ENCODE measurements at regions not wholly inside any gene's neighbourhood (a gene's known extent, or its start where the extent isn't known, plus 50 kb on each side); places are given as distances from the start of the nearest gene placed in this dataset.

- no peak for TF ChIP-seq CHD7 (IDR thresholded peaks at IDR 0.05; ENCODE audit: low read depth, low read length)
- no peak for TF ChIP-seq ZEB2 (IDR thresholded peaks at IDR 0.05)
- TF ChIP-seq THRAP3 (IDR thresholded peaks at IDR 0.05; ENCODE audit: borderline replicate concordance), result no peak
- TF ChIP-seq ADNP (tag; IDR thresholded peaks at IDR 0.05), result no peak
- no peak for TF ChIP-seq ZNF639 (CRISPR knock-in tag; conservative IDR thresholded peaks at IDR 0.05 in 1 of 2, IDR thresholded peaks at IDR 0.05 in 1 of 2)
- no peak for TF ChIP-seq TAF15 (IDR thresholded peaks at IDR 0.05; ENCODE audit: low read depth, low read length)
- TF ChIP-seq KDM2B (CRISPR knock-in tag; IDR thresholded peaks at IDR 0.05), result no peak
- no peak for TF ChIP-seq ZNF3 (CRISPR knock-in tag; IDR thresholded peaks at IDR 0.05)
Observed at GRCh38 chr5:123960526-123960925, 448.5 kb downstream of the CSNK1G3 start (continued).

All from K562 (cell line).